HepG2 (cell line): ENCODE measurements at regions not wholly inside any gene's neighbourhood (a gene's known extent, or its start where the extent isn't known, plus 50 kb on each side); places are given as distances from the start of the nearest gene placed in this dataset.

Experiments used
- ATAC-seq: fragments of 200-7000 bp; cut with Tn5 transposase; 3 replicates; pipeline ENCODE4 v1.9.1; 2020; ENCODE audit warnings: mild to moderate bottlenecking, moderate library complexity
- BruUV-seq: library from RNA; stranded (reverse); fragments of 400-500 nt; replicated peaks from 2 replicates; lab custom pipeline; 2021; lab: Mats Ljungman, UMichigan
- CTCF ChIA-PET: fragments of 300-600 bp; formaldehyde crosslinking; extraction: SDS; loops from one replicate; lab custom pipeline; 2021; ENCODE audit warnings: low total read pairs, inconsistent platforms, low intra/inter-chr PET ratio; lab: Yijun Ruan, JAX
- POLR2A ChIA-PET: fragments of 350-600 bp; sonication (Branson Sonifier 250); formaldehyde crosslinking; loops from one replicate; lab custom pipeline; 2020; ENCODE audit warnings: antibody characterized with exemption, inconsistent platforms; lab: Yijun Ruan, JAX
- DNase-seq: peaks from one replicate; pipeline ENCODE4 v3.0.0-alpha.2; 2015; ENCODE audit warnings: low spot score
- FAIRE-seq: peaks from 3 replicates; lab custom pipeline; 2011; peaks lifted over from hg19 to GRCh38; lab: Jason Lieb, UNC
- H2AFZ ChIP-seq: one replicate; pipeline ENCODE4 v1.6.1; 2011; ENCODE audit warnings: low read length, inconsistent platforms
- H3K27ac ChIP-seq: fragments of 300-600 bp; 3 replicates; pipeline ENCODE4 v1.8.0; 2011; ENCODE audit warnings: mixed run types, mild to moderate bottlenecking, mixed read lengths, low read length, inconsistent platforms; ENCODE audit not compliant: insufficient read depth; ENCODE audit errors: extremely low read length
- H3K27me3 ChIP-seq, 2 experiments: fragments of 200-600 bp in 1 of 2; 2 replicates in 1 of 2; 3 replicates in 1 of 2; pipeline versions ENCODE4 v1.6.0 to v1.8.0; 2011; ENCODE audit warnings: low read length in 2 of 2, mild to moderate bottlenecking in 2 of 2, moderate library complexity in 2 of 2, inconsistent platforms in 1 of 2; ENCODE audit not compliant: insufficient read depth in 2 of 2, control insufficient read depth in 1 of 2
- H3K36me3 ChIP-seq, 2 experiments: fragments of 200-600 bp in 1 of 2; replicated peaks in 1 of 2; 2 replicates in 1 of 2; 3 replicates in 1 of 2; pipeline versions ENCODE4 v1.5.1 to v1.8.0; 2011; ENCODE audit warnings: low read length in 2 of 2, inconsistent platforms in 1 of 2; ENCODE audit not compliant: insufficient read depth in 2 of 2, control insufficient read depth in 1 of 2
- H3K4me1 ChIP-seq: 2 replicates; pipeline ENCODE4 v1.5.1; 2012; ENCODE audit warnings: low read length, inconsistent platforms; ENCODE audit not compliant: insufficient read depth
- H3K4me2 ChIP-seq: 2 replicates; pipeline ENCODE4 v1.6.0; 2011; ENCODE audit warnings: low read depth, low read length, inconsistent platforms
- H3K4me3 ChIP-seq, 3 experiments: fragments of 200-600 bp in 1 of 3; sonication (generic), shearing (Covaris generic) in 1 of 3; replicated peaks in 1 of 3; 2 replicates each; pipeline ENCODE4 v1.5.1; 2011 to 2016; ENCODE audit warnings: low read length in 3 of 3, inconsistent platforms in 2 of 3, low read depth in 2 of 3, mild to moderate bottlenecking in 2 of 3, control low read depth in 1 of 3, mixed read lengths in 1 of 3; ENCODE audit not compliant: insufficient read depth in 1 of 3
- H3K79me2 ChIP-seq: one replicate; pipeline ENCODE4 v1.6.1; 2011; ENCODE audit warnings: low read length, inconsistent platforms; ENCODE audit not compliant: insufficient read depth
- H3K9ac ChIP-seq: 2 replicates; pipeline ENCODE4 v1.6.0; 2011; ENCODE audit warnings: mild to moderate bottlenecking, low read depth, low read length, inconsistent platforms; ENCODE audit not compliant: insufficient read depth
- H3K9me3 ChIP-seq: 2 replicates; pipeline ENCODE4 v1.5.1; 2012; ENCODE audit warnings: mild to moderate bottlenecking, low read length
- H4K20me1 ChIP-seq: 2 replicates; pipeline ENCODE4 v1.6.0; 2011; ENCODE audit warnings: inconsistent platforms, mild to moderate bottlenecking, low read length, moderate library complexity; ENCODE audit not compliant: insufficient read depth
- BRD4 ChIP-seq: sonication (generic); formaldehyde crosslinking; IDR thresholded peaks from 2 replicates; pipeline ENCODE4 v1.4.0; 2020; ENCODE audit warnings: missing genetic modification reagents
- EEA1 ChIP-seq: sonication (generic); formaldehyde crosslinking; IDR thresholded peaks from 2 replicates; pipeline ENCODE4 v1.5.1; 2020; ENCODE audit warnings: mild to moderate bottlenecking, missing genetic modification reagents, borderline replicate concordance
- FOXO4 ChIP-seq: sonication (generic); formaldehyde crosslinking; conservative IDR thresholded peaks from 2 replicates; pipeline ENCODE4 v1.8.1; 2023; ENCODE audit warnings: missing genetic modification reagents
- HOMEZ ChIP-seq: IDR thresholded peaks from 2 replicates; pipeline ENCODE4 v1.6.1; 2016; ENCODE audit warnings: low read depth
- JUND ChIP-seq: sonication (generic); formaldehyde crosslinking; IDR thresholded peaks from 2 replicates; pipeline ENCODE4 v1.8.0; 2022; ENCODE audit warnings: mild to moderate bottlenecking, missing genetic modification reagents
- KDM5B ChIP-seq: sonication (generic); formaldehyde crosslinking; IDR thresholded peaks from 2 replicates; pipeline ENCODE4 v1.4.0; 2020; ENCODE audit warnings: missing genetic modification reagents, mild to moderate bottlenecking, borderline replicate concordance
- MIXL1 ChIP-seq: IDR thresholded peaks from 2 replicates; pipeline ENCODE4 v1.6.1; 2016
- MYC ChIP-seq: sonication (generic); formaldehyde crosslinking; IDR thresholded peaks from 2 replicates; pipeline ENCODE4 v1.9.0; 2021; ENCODE audit warnings: missing genetic modification reagents, borderline replicate concordance
- RBFOX2 ChIP-seq: fragments of 200-400 bp; formaldehyde crosslinking; IDR thresholded peaks from 2 replicates; pipeline ENCODE4 v1.6.1; 2017; ENCODE audit warnings: low read depth, mild to moderate bottlenecking, low read length
- SALL1 ChIP-seq: sonication (generic); formaldehyde crosslinking; IDR thresholded peaks from 2 replicates; pipeline ENCODE4 v1.8.0; 2022; ENCODE audit warnings: mild to moderate bottlenecking, missing genetic modification reagents
- SMARCC2 ChIP-seq: fragments of 450-650 bp; IDR thresholded peaks from 2 replicates; pipeline ENCODE4 v1.6.1; 2017; ENCODE audit warnings: antibody characterized with exemption, mild to moderate bottlenecking
- SPEN ChIP-seq: sonication (generic); formaldehyde crosslinking; IDR thresholded peaks from 2 replicates; pipeline ENCODE4 v1.5.1; 2020; ENCODE audit warnings: low read depth, mild to moderate bottlenecking, missing genetic modification reagents
- ZBTB20 ChIP-seq: sonication (generic); formaldehyde crosslinking; IDR thresholded peaks from 2 replicates; pipeline ENCODE4 v1.8.1; 2023; ENCODE audit warnings: missing genetic modification reagents, low read depth, mild to moderate bottlenecking, borderline replicate concordance
- ZFP36 ChIP-seq: fragments of 150-350 bp; IDR thresholded peaks from 2 replicates; pipeline ENCODE4 v1.6.1; 2018; ENCODE audit warnings: borderline replicate concordance, low read length, low read depth; ENCODE audit not compliant: partially characterized antibody
- ZNF224 ChIP-seq: sonication (generic); formaldehyde crosslinking; IDR thresholded peaks from 2 replicates; pipeline ENCODE4 v1.5.0; 2020; ENCODE audit warnings: mild to moderate bottlenecking, missing genetic modification reagents
- ZNF296 ChIP-seq: sonication (generic); formaldehyde crosslinking; conservative IDR thresholded peaks from 2 replicates; pipeline ENCODE4 v1.5.0; 2020; ENCODE audit warnings: mild to moderate bottlenecking, missing genetic modification reagents
- ZNF331 ChIP-seq: sonication (generic); formaldehyde crosslinking; IDR thresholded peaks from 2 replicates; pipeline ENCODE4 v1.4.0; 2020; ENCODE audit warnings: missing genetic modification reagents
- ZNF510 ChIP-seq: sonication (generic); formaldehyde crosslinking; IDR thresholded peaks from 2 replicates; pipeline ENCODE4 v1.4.0; 2020; ENCODE audit warnings: low read depth, mild to moderate bottlenecking, missing genetic modification reagents
- ZNF773 ChIP-seq: sonication (generic); formaldehyde crosslinking; IDR thresholded peaks from 2 replicates; pipeline ENCODE4 v1.4.0; 2020; ENCODE audit warnings: missing genetic modification reagents, borderline replicate concordance
- WGBS: methylation state at CpG from one replicate; pipeline ENCODE4 v1.1.6; 2017; ENCODE audit warnings: low lambda C conversion rate; 5-methylcytosine and 5-hydroxymethylcytosine counted together
- in situ Hi-C: cut with HindIII; loops from 2 replicates; pipeline ENCODE4 v1.10.0; 2017; ENCODE audit warnings: low pct_unique_long_range_greater_than_20kb; ENCODE audit not compliant: extremely low pct_ligation_motif_present
- intact Hi-C: fragments of 100-400 bp; cut with micrococcal nuclease; formaldehyde crosslinking; loops from one replicate; pipeline ENCODE4 v1.10.0; 2022; ENCODE audit not compliant: unreplicated experiment
- TF ChIP-seq, protein P1 (sequence below): sonication (generic); formaldehyde crosslinking; IDR thresholded peaks from 2 replicates; pipeline ENCODE4 v1.4.0; 2020; ENCODE audit warnings: missing genetic modification reagents

GRCh38 chr1:57711326-57711725 is 287.5 kb upstream of the DAB1 start:
- BruUV-seq = no TSS peak
- ChIA-PET POLR2A (no interaction called here), CTCF (no interaction called here)
- H3K4me2 ChIP-seq = no peak overlapping the region
- no peaks in the 10 kb centered on the region for H4K20me1 ChIP-seq
- intact Hi-C loops (no loop called here), in situ Hi-C loops (no loop called here)
- H3K36me3 ChIP-seq = no peaks in the 10 kb centered on the region
- no peak overlapping the region for H2AFZ ChIP-seq
- TF ChIP-seq BRD4 (CRISPR knock-in tag) (no peak), ZNF510 (CRISPR knock-in tag) (no peak), SMARCC2 (no peak), MYC (CRISPR knock-in tag) (no peak), ZNF224 (CRISPR knock-in tag) (no peak), ZFP36 (no peak), ZNF296 (CRISPR knock-in tag) (no peak), SALL1 (CRISPR knock-in tag) (no peak), RBFOX2 (no peak), FOXO4 (CRISPR knock-in tag) (no peak), KDM5B (CRISPR knock-in tag) (no peak), HOMEZ (CRISPR knock-in tag) (no peak), ZBTB20 (CRISPR knock-in tag) (no peak), SPEN (CRISPR knock-in tag) (no peak), ZNF331 (CRISPR knock-in tag) (no peak), EEA1 (CRISPR knock-in tag) (no peak), ZNF773 (no peak), JUND (CRISPR knock-in tag) (no peak), MIXL1 (no peak)
- TF ChIP-seq, protein P1, sequence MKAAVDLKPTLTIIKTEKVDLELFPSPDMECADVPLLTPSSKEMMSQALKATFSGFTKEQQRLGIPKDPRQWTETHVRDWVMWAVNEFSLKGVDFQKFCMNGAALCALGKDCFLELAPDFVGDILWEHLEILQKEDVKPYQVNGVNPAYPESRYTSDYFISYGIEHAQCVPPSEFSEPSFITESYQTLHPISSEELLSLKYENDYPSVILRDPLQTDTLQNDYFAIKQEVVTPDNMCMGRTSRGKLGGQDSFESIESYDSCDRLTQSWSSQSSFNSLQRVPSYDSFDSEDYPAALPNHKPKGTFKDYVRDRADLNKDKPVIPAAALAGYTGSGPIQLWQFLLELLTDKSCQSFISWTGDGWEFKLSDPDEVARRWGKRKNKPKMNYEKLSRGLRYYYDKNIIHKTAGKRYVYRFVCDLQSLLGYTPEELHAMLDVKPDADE (CRISPR knock-in tag) = no peak
- no peak overlapping the region for H3K9ac ChIP-seq
- WGBS = 0% methylated on average over 2 of the region's 2 CpGs
- FAIRE-seq (no peak), ATAC-seq (no peak), DNase-seq (no peak)
- no peaks in the 10 kb centered on the region for H3K4me1 ChIP-seq
- no peak overlapping the region for H3K4me3 ChIP-seq
- no peak overlapping the region for H3K27ac ChIP-seq
- H3K79me2 ChIP-seq = no peaks in the 10 kb centered on the region
- H3K9me3 ChIP-seq = no peaks in the 10 kb centered on the region
- no peaks in the 10 kb centered on the region for H3K27me3 ChIP-seq
